Lower leg skin (tissue), 4 donors: ENCODE measurements at regions not wholly inside any gene's neighbourhood (a gene's known extent, or its start where the extent isn't known, plus 50 kb on each side); places are given as distances from the start of the nearest gene placed in this dataset.

ENCODE experiments used
- DNase-seq, 2 donors: peaks; one replicate each; pipeline ENCODE4 v3.0.0-alpha.2; 2019; ENCODE audit warnings: low spot score in 2 of 2
- H3K4me3 ChIP-seq: fragments of 200-600 bp; sonication (generic); 2 replicates; pipeline ENCODE4 v1.5.1; 2017; ENCODE audit warnings: mild to moderate bottlenecking, low read depth; ENCODE audit not compliant: poor library complexity, severe bottlenecking
- CTCF ChIP-seq, 3 donors: fragments of 450-650 bp; IDR thresholded peaks; one replicate each; pipeline ENCODE4 v1.5.1; 2016; ENCODE audit warnings: antibody characterized with exemption in 3 of 3, mild to moderate bottlenecking in 3 of 3, moderate library complexity in 2 of 3
- POLR2A ChIP-seq, 2 donors: fragments of 450-650 bp; IDR thresholded peaks; one replicate each; pipeline ENCODE4 v1.6.1; 2016 to 2017; ENCODE audit warnings: antibody characterized with exemption in 2 of 2, mild to moderate bottlenecking in 1 of 2, moderate library complexity in 1 of 2
- WGBS, 2 donors: methylation state at CpG; one replicate each; pipeline ENCODE4 v1.1.5; 2018; 5-methylcytosine and 5-hydroxymethylcytosine counted together
- intact Hi-C: fragments of 100-400 bp; cut with DNase I; formaldehyde crosslinking; loops from one replicate; pipeline ENCODE4 v1.15.0; 2023; ENCODE audit warnings: low total_unique reads

- intact Hi-C loops: no loop called here
- TF ChIP-seq CTCF (IDR thresholded peaks at IDR 0.05) (no peak), POLR2A (IDR thresholded peaks at IDR 0.05) (no peak)
- 85 to 88% methylated on average over 2 of the region's 2 CpGs for WGBS, 2 donors
- no peak for DNase-seq
- no peak overlapping the region for H3K4me3 ChIP-seq
These were observed 1282.0 kb upstream of the CNTN5 start for GRCh38 chr11:97738751-97739150.

GRCh38 chr11:97739932-97740800 lies 1280.6 kb upstream of the CNTN5 start:
- 57 to 72% methylated on average over 4 of the region's 4 CpGs for WGBS, 2 donors
- intact Hi-C loops: no loop called here
- H3K4me3 ChIP-seq: no peak overlapping the region
- DNase-seq: no peak
- TF ChIP-seq CTCF (IDR thresholded peaks at IDR 0.05) (no peak), POLR2A (IDR thresholded peaks at IDR 0.05) (no peak)

- intact Hi-C loops: no loop called here
- 90 to 93% methylated on average over 1 of the region's 1 CpG for WGBS, 2 donors
These were observed 1280.0 kb upstream of the CNTN5 start for GRCh38 chr11:97740801-97741151.

GRCh38 chr11:97742717-97743116 lies 1278.0 kb upstream of the CNTN5 start:
- no peak for TF ChIP-seq POLR2A (IDR thresholded peaks at IDR 0.05)
- WGBS, 2 donors: 61 to 71% methylated on average over 3 of the region's 3 CpGs
- intact Hi-C loops: no loop called here

More at GRCh38 chr11:97740801-97741151, 1280.0 kb upstream of the CNTN5 start:
- DNase-seq: no peak
- no peak for TF ChIP-seq POLR2A (IDR thresholded peaks at IDR 0.05)
- TF ChIP-seq CTCF (IDR thresholded peaks at IDR 0.05): no peak
- H3K4me3 ChIP-seq: no peak overlapping the region

GRCh38 chr11:97743205-97743742 lies 1277.5 kb upstream of the CNTN5 start:
- TF ChIP-seq CTCF (IDR thresholded peaks at IDR 0.05): no peak
- 77 to 83% methylated on average over 3 of the region's 3 CpGs for WGBS, 2 donors
- no peak for DNase-seq
- intact Hi-C loops: no loop called here
- no peak overlapping the region for H3K4me3 ChIP-seq

More at GRCh38 chr11:97742717-97743116, 1278.0 kb upstream of the CNTN5 start:
- no peak overlapping the region for H3K4me3 ChIP-seq
- DNase-seq: no peak

GRCh38 chr11:97745515-97746050 lies 1275.2 kb upstream of the CNTN5 start:
- no peak for DNase-seq
- intact Hi-C loops: no loop called here
- no peak for TF ChIP-seq CTCF (IDR thresholded peaks at IDR 0.05)
- no peak for TF ChIP-seq POLR2A (IDR thresholded peaks at IDR 0.05)
- WGBS, 2 donors: 83 to 92% methylated on average over 21 to 29 of the region's 32 CpGs
- H3K4me3 ChIP-seq: no peak overlapping the region
